ENCODE measurements at regions not wholly inside any gene's neighbourhood (a gene's known extent, or its start where the extent isn't known, plus 50 kb on each side); places are given as distances from the start of the nearest gene placed in this dataset.

GRCh38 chr11:114892381-114893197, 214.3 kb downstream of the NXPE2 start:
- TF ChIP-seq CTCF (IDR thresholded peaks at IDR 0.05) (no peak), POLR2AphosphoS5 (IDR thresholded peaks at IDR 0.05; ENCODE audit: insufficient read depth in 1 of 2, low read depth in 1 of 2) (no peak), POLR2A (IDR thresholded peaks at IDR 0.05) (no peak)
